Uterus (tissue), 3 donors: ENCODE measurements at regions not wholly inside any gene's neighbourhood (a gene's known extent, or its start where the extent isn't known, plus 50 kb on each side); places are given as distances from the start of the nearest gene placed in this dataset.

Source experiments
- DNase-seq, 2 donors: peaks; one replicate each; pipeline ENCODE4 v3.0.0-alpha.2; 2019 to 2020
- H3K27ac ChIP-seq, 2 donors: fragments of 200-600 bp; sonication (generic); 1 replicate in 1 of 2; 2 replicates in 1 of 2; pipeline ENCODE4 v1.5.1; 2016 to 2018
- H3K27me3 ChIP-seq, 2 donors: fragments of 200-600 bp; sonication (generic); one replicate each; pipeline ENCODE4 v1.5.1; 2018 to 2019; ENCODE audit warnings: control low read depth in 1 of 2
- H3K36me3 ChIP-seq, 2 donors: fragments of 200-600 bp; sonication (generic); one replicate each; pipeline ENCODE4 v1.5.1; 2019; ENCODE audit warnings: control low read depth in 1 of 2
- H3K4me1 ChIP-seq, 2 donors: fragments of 200-600 bp; sonication (generic); one replicate each; pipeline ENCODE4 v1.5.1; 2018 to 2019; ENCODE audit warnings: control low read depth in 1 of 2
- H3K4me3 ChIP-seq, 2 donors: fragments of 200-600 bp; sonication (generic); 1 replicate in 1 of 2; 2 replicates in 1 of 2; pipeline ENCODE4 v1.5.1; 2018 to 2019; ENCODE audit warnings: mild to moderate bottlenecking in 1 of 2
- H3K9me3 ChIP-seq, 2 donors: fragments of 200-600 bp; sonication (generic); one replicate each; pipeline ENCODE4 v1.5.1; 2019; ENCODE audit warnings: control low read depth in 1 of 2
- CTCF ChIP-seq, 4 experiments: fragments of 200-600 bp in 2 of 4; fragments of 450-650 bp in 2 of 4; sonication (generic) in 2 of 4; IDR thresholded peaks; one replicate each; pipeline ENCODE4 v1.5.1; 2016 to 2019; ENCODE audit warnings: antibody characterized with exemption in 4 of 4, mild to moderate bottlenecking in 2 of 4, moderate library complexity in 1 of 4
- POLR2A ChIP-seq, 2 donors: fragments of 450-650 bp; IDR thresholded peaks; one replicate each; pipeline ENCODE4 v1.6.1; 2016; ENCODE audit warnings: antibody characterized with exemption in 2 of 2, mild to moderate bottlenecking in 1 of 2, moderate library complexity in 1 of 2
- intact Hi-C: fragments of 100-400 bp; cut with DNase I; formaldehyde crosslinking; loops from one replicate; pipeline ENCODE4 v1.15.1; 2023; ENCODE audit warnings: low total_unique reads
- donor health status: DM: yes; HTN: yes; CAD: no.

GRCh38 chr10:84683980-84684740, 355.8 kb downstream of the CCSER2 start:
- Histone ChIP-seq H3K27ac (no peak overlapping the region), H3K4me1 (no peaks in the 10 kb centered on the region), H3K9me3 (no peaks in the 10 kb centered on the region), H3K4me3 (no peak overlapping the region), H3K27me3 (no peaks in the 10 kb centered on the region), H3K36me3 (no peaks in the 10 kb centered on the region)
- no peak for DNase-seq
- no peak for TF ChIP-seq CTCF (IDR thresholded peaks at IDR 0.05)
- TF ChIP-seq POLR2A (IDR thresholded peaks at IDR 0.05), result no peak
- intact Hi-C loops, result loop anchor here (1.0 kb wide), 1 partner anchor 30 kb away; no protein-coding TSS in a partner anchor

GRCh38 chr10:84685047-84685660, 356.8 kb downstream of the CCSER2 start:
- Histone ChIP-seq H3K4me1 (no peaks in the 10 kb centered on the region), H3K9me3 (no peaks in the 10 kb centered on the region), H3K27ac (no peak overlapping the region), H3K27me3 (no peaks in the 10 kb centered on the region), H3K4me3 (no peak overlapping the region), H3K36me3 (no peaks in the 10 kb centered on the region)
- no peak for DNase-seq
- TF ChIP-seq CTCF (IDR thresholded peaks at IDR 0.05), result no peak
- TF ChIP-seq POLR2A (IDR thresholded peaks at IDR 0.05), result no peak
- intact Hi-C loops, result no loop called here

GRCh38 chr10:84693006-84693405, 364.6 kb downstream of the CCSER2 start:
- Histone ChIP-seq H3K27ac (no peak overlapping the region), H3K36me3 (no peaks in the 10 kb centered on the region), H3K27me3 (no peaks in the 10 kb centered on the region), H3K4me3 (no peak overlapping the region), H3K4me1 (no peaks in the 10 kb centered on the region), H3K9me3 (no peaks in the 10 kb centered on the region)
- no peak for DNase-seq
- no peak for TF ChIP-seq CTCF (IDR thresholded peaks at IDR 0.05)
- TF ChIP-seq POLR2A (IDR thresholded peaks at IDR 0.05), result no peak
- intact Hi-C loops, result no loop called here

- no peaks in the 10 kb centered on the region for H3K4me1 ChIP-seq
- no peaks in the 10 kb centered on the region for H3K9me3 ChIP-seq
- no peaks in the 10 kb centered on the region for H3K27me3 ChIP-seq
- no peak overlapping the region for H3K27ac ChIP-seq
- DNase-seq, result no peak
- no peak overlapping the region for H3K4me3 ChIP-seq
- intact Hi-C loops, result no loop called here
- H3K36me3 ChIP-seq, result no peaks in the 10 kb centered on the region
- TF ChIP-seq CTCF (IDR thresholded peaks at IDR 0.05) (no peak), POLR2A (IDR thresholded peaks at IDR 0.05) (no peak)
These were observed 367.5 kb downstream of the CCSER2 start for GRCh38 chr10:84695902-84696301.

GRCh38 chr10:84696610-84697009, 368.2 kb downstream of the CCSER2 start:
- Histone ChIP-seq H3K27ac (no peak overlapping the region), H3K4me3 (no peak overlapping the region)

More at GRCh38 chr10:84696610-84697009, 368.2 kb downstream of the CCSER2 start:
- DNase-seq, result no peak
- TF ChIP-seq POLR2A (IDR thresholded peaks at IDR 0.05), result no peak
- TF ChIP-seq CTCF (IDR thresholded peaks at IDR 0.05), result no peak
- Histone ChIP-seq H3K36me3 (no peaks in the 10 kb centered on the region), H3K4me1 (no peaks in the 10 kb centered on the region), H3K27me3 (no peaks in the 10 kb centered on the region), H3K9me3 (no peaks in the 10 kb centered on the region)
- intact Hi-C loops, result no loop called here
